Pancreas (tissue), 10 donors: ENCODE measurements at regions not wholly inside any gene's neighbourhood (a gene's known extent, or its start where the extent isn't known, plus 50 kb on each side); places are given as distances from the start of the nearest gene placed in this dataset.

Source experiments
- ATAC-seq, 4 donors: fragments of 200-7000 bp; cut with Tn5 transposase; one replicate each; pipeline versions ENCODE4 v1.8.0 to v1.9.1; 2020; ENCODE audit warnings: mild to moderate bottlenecking in 4 of 4, moderate library complexity in 4 of 4
- DNase-seq, 6 donors: peaks; one replicate each; pipeline ENCODE4 v3.0.0-alpha.2; 2020
- FAIRE-seq: peaks from 2 replicates; lab custom pipeline; 2012; peaks lifted over from hg19 to GRCh38; lab: Jason Lieb, UNC
- H3K27ac ChIP-seq, 4 donors: fragments of 200-600 bp; sonication (generic); 1 replicate in 3 of 4; 2 replicates in 1 of 4; pipeline versions ENCODE4 v1.5.0 to v1.8.0; 2020
- H3K27me3 ChIP-seq, 4 donors: fragments of 200-600 bp; one replicate each; pipeline ENCODE4 v1.8.0; 2021
- H3K36me3 ChIP-seq, 3 donors: fragments of 200-600 bp; sonication (generic) in 1 of 3; one replicate each; pipeline versions ENCODE4 v1.5.0 to v1.8.0; 2020 to 2021
- H3K4me1 ChIP-seq, 3 donors: fragments of 200-600 bp; one replicate each; pipeline ENCODE4 v1.8.0; 2021
- H3K4me3 ChIP-seq, 4 donors: fragments of 200-600 bp; sonication (generic) in 2 of 4; one replicate each; pipeline versions ENCODE4 v1.5.0 to v1.8.0; 2020 to 2021
- H3K9me3 ChIP-seq, 4 donors: fragments of 200-600 bp; one replicate each; pipeline ENCODE4 v1.8.0; 2021
- CTCF ChIP-seq, 4 donors: fragments of 200-600 bp; sonication (generic) in 3 of 4; IDR thresholded peaks; one replicate each; pipeline versions ENCODE4 v1.5.0 to v1.8.0; 2021; ENCODE audit warnings: antibody characterized with exemption in 4 of 4
- WGBS, 2 donors: extraction: QIAGEN DNeasy Blood & Tissue Kit; methylation state at CpG; one replicate each; pipeline ENCODE4 v1.1.7; 2013; 5-methylcytosine and 5-hydroxymethylcytosine counted together
- intact Hi-C, 3 donors: fragments of 100-400 bp; cut with DNase I; formaldehyde crosslinking; loops; one replicate each; pipeline versions ENCODE4 v1.11.1 to v1.14.2; 2022
- donor health status: healthy with polysubstance abuse.
- donor health status: DM: no; HTN: no; CAD: no; lungs with moderate emphysema.
- donor health status: DM: no; HTN: no; CAD: no.
- donor health status: control.
- donor health status: control.
- donor health status: Bipolar disorder and iron deficiency.
- donor health status: DM: yes; HTN: yes; CAD: no.
- donor health status: DM: no; HTN: no; CAD: no.
- donor health status: DM: no; HTN: no; CAD: no.
- donor health status: DM: yes; HTN: yes; CAD: no.

- peak in 1 of 4 donors; percentile 18 for ATAC-seq
- DNase-seq, result no peak
- H3K4me3 ChIP-seq, result no peak overlapping the region
- no peaks in the 10 kb centered on the region for H3K36me3 ChIP-seq
- intact Hi-C loops, result loop anchor here in 1 of 3 donors (5.0 kb wide), 1 partner anchor 89 kb away; the partner anchor contains the start of gene RASGRP1
- no peaks in the 10 kb centered on the region for H3K4me1 ChIP-seq
- FAIRE-seq, result no peak
- no peak overlapping the region for H3K27ac ChIP-seq
- WGBS, 2 donors, result 56 to 61% methylated on average over 11 of the region's 11 CpGs
- H3K9me3 ChIP-seq, result no peaks in the 10 kb centered on the region
- no peaks in the 10 kb centered on the region for H3K27me3 ChIP-seq
- no peak for TF ChIP-seq CTCF (IDR thresholded peaks at IDR 0.05)
Measured at GRCh38 chr15:38651328-38652038, 86.9 kb upstream of the RASGRP1 start.

- no peaks in the 10 kb centered on the region for H3K9me3 ChIP-seq
- TF ChIP-seq CTCF (IDR thresholded peaks at IDR 0.05), result no peak
- ATAC-seq, result no peak
- intact Hi-C loops, result loop anchor here in 1 of 3 donors (5.0 kb wide), 1 partner anchor 90 kb away; the partner anchor contains the start of gene RASGRP1
- no peaks in the 10 kb centered on the region for H3K36me3 ChIP-seq
- 85 to 88% methylated on average over 5 of the region's 5 CpGs for WGBS, 2 donors
- H3K4me1 ChIP-seq, result no peaks in the 10 kb centered on the region
- no peaks in the 10 kb centered on the region for H3K27me3 ChIP-seq
- DNase-seq, result no peak
- H3K4me3 ChIP-seq, result no peak overlapping the region
- no peak for FAIRE-seq
- H3K27ac ChIP-seq, result no peak overlapping the region
Measured at GRCh38 chr15:38652183-38652794, 87.7 kb upstream of the RASGRP1 start.

GRCh38 chr15:38652998-38653397, 88.4 kb upstream of the RASGRP1 start:
- DNase-seq (no peak), FAIRE-seq (no peak), ATAC-seq (peak in 1 of 4 donors; percentile 19)
- no peak for TF ChIP-seq CTCF (IDR thresholded peaks at IDR 0.05)
- H3K4me1 ChIP-seq, result no peaks in the 10 kb centered on the region
- intact Hi-C loops, result loop anchor here in 1 of 3 donors (5.0 kb wide), 1 partner anchor 91 kb away; the partner anchor contains the start of gene RASGRP1
- H3K36me3 ChIP-seq, result no peaks in the 10 kb centered on the region
- no peaks in the 10 kb centered on the region for H3K9me3 ChIP-seq
- 71 to 73% methylated on average over 6 of the region's 6 CpGs for WGBS, 2 donors
- no peak overlapping the region for H3K27ac ChIP-seq
- H3K4me3 ChIP-seq, result no peak overlapping the region
- H3K27me3 ChIP-seq, result no peaks in the 10 kb centered on the region

- FAIRE-seq, result no peak
- Histone ChIP-seq H3K27ac (no peak overlapping the region), H3K36me3 (no peaks in the 10 kb centered on the region), H3K27me3 (no peaks in the 10 kb centered on the region), H3K9me3 (no peaks in the 10 kb centered on the region), H3K4me3 (no peak overlapping the region), H3K4me1 (no peaks in the 10 kb centered on the region)
- 64 to 73% methylated on average over 5 of the region's 5 CpGs for WGBS, 2 donors
- ATAC-seq, result no peak
- intact Hi-C loops, result no loop called here
- TF ChIP-seq CTCF (IDR thresholded peaks at IDR 0.05), result no peak
- DNase-seq, result no peak
Measured at GRCh38 chr15:38658431-38658830, 93.8 kb upstream of the RASGRP1 start.

GRCh38 chr15:38660738-38661137, 96.1 kb upstream of the RASGRP1 start:
- H3K4me1 ChIP-seq, result no peaks in the 10 kb centered on the region
- H3K4me3 ChIP-seq, result no peak overlapping the region
- no peaks in the 10 kb centered on the region for H3K9me3 ChIP-seq
- H3K27ac ChIP-seq, result no peak overlapping the region
- H3K36me3 ChIP-seq, result no peaks in the 10 kb centered on the region
- DNase-seq (no peak), ATAC-seq (no peak), FAIRE-seq (no peak)
- no peaks in the 10 kb centered on the region for H3K27me3 ChIP-seq
- no peak for TF ChIP-seq CTCF (IDR thresholded peaks at IDR 0.05)
- intact Hi-C loops, result no loop called here
- WGBS, 2 donors, result 88 to 93% methylated on average over 1 of the region's 1 CpG
